ENCODE measurements at regions not wholly inside any gene's neighbourhood (a gene's known extent, or its start where the extent isn't known, plus 50 kb on each side); places are given as distances from the start of the nearest gene placed in this dataset.

GRCh38 chr6:4638641-4639040 is 137.6 kb upstream of the CDYL start (continued):
- TF ChIP-seq ZNF174 (CRISPR knock-in tag; IDR thresholded peaks at IDR 0.05) (no peak), TSHZ1 (CRISPR knock-in tag; IDR thresholded peaks at IDR 0.05) (no peak), SOX6 (IDR thresholded peaks at IDR 0.05) (no peak), NFATC3 (IDR thresholded peaks at IDR 0.05) (no peak), TEAD2 (tag; IDR thresholded peaks at IDR 0.05) (no peak), BRCA1 (IDR thresholded peaks at IDR 0.05) (no peak), BRCA1 (CRISPR knock-in tag; IDR thresholded peaks at IDR 0.05) (no peak), HEY1 (CRISPR knock-in tag; IDR thresholded peaks at IDR 0.05; ENCODE audit: borderline replicate concordance) (no peak)

All from K562 (cell line).